Stomach (tissue), 4 donors: ENCODE measurements at regions not wholly inside any gene's neighbourhood (a gene's known extent, or its start where the extent isn't known, plus 50 kb on each side); places are given as distances from the start of the nearest gene placed in this dataset.

Experiments used
- CTCF ChIP-seq, 7 experiments: fragments of 450-650 bp in 4 of 7; fragments of 200-600 bp in 3 of 7; sonication (generic) in 3 of 7; IDR thresholded peaks; one replicate each; pipeline ENCODE4 v1.5.1; 2016 to 2019; ENCODE audit warnings: antibody characterized with exemption in 7 of 7, control low read depth in 2 of 7, mild to moderate bottlenecking in 1 of 7
- POLR2A ChIP-seq, 4 donors: fragments of 450-650 bp; IDR thresholded peaks; one replicate each; pipeline ENCODE4 v1.6.1; 2016; ENCODE audit warnings: antibody characterized with exemption in 4 of 4, control low read depth in 2 of 4, mild to moderate bottlenecking in 1 of 4, moderate library complexity in 1 of 4
- POLR2AphosphoS5 ChIP-seq, 3 donors: sonication (generic); formaldehyde crosslinking; IDR thresholded peaks; one replicate each; pipeline ENCODE4 v1.6.1; 2016; ENCODE audit warnings: antibody characterized with exemption in 3 of 3

- TF ChIP-seq CTCF (IDR thresholded peaks at IDR 0.05) (no peak), POLR2AphosphoS5 (IDR thresholded peaks at IDR 0.05) (no peak), POLR2A (IDR thresholded peaks at IDR 0.05) (no peak)
These were observed 370.8 kb downstream of the TMEM38B start for GRCh38 chr9:106065136-106065535.
